ENCODE measurements at regions not wholly inside any gene's neighbourhood (a gene's known extent, or its start where the extent isn't known, plus 50 kb on each side); places are given as distances from the start of the nearest gene placed in this dataset.

DNA sequence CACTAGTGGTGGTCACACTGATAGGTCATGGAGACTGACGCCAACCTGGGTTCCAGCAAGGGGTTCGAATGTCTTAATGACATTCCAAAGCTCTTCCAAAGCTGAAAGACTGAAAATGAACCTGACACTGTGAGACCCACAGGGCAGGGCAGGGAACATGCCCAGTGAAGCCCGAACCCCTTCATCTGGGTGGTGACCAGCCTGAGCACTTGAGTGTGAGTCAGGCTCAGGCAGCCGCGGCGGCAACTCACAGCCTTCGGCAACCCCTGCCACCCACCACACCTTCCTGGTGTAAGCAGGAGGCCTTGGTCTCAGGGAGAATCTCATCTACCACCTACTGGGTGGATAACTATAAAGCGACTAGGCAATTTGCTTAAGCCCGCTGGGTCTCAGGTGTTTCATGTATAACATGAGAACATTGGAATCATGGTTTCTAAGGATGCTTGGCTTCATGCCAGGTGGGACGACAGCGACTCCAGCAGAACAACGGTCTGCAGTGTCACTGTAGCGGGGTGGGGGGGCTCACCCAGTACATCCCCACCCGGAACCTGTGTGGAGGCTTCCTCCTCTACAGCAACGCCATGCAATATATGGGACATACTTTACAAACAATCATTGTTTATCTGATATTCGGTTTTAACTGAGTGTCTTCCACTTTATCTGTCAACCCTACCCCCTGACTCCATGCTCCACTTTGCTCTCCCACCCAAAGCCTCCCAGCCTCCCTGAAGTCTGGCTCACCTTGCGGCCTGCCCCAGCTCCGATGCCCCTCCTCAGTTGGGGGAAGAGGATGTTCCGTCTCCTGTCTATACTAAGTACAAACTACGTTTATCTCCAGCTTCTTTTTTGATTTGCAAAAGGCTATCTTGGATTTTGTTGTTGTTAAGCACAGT lies 125.0 kb upstream of the MEF2A start:
- DNase-seq: no peak
- no peaks in the 10 kb centered on the region for H3K9me3 Mint-ChIP-seq (ENCODE audit: low read depth)
- H3K27ac Mint-ChIP-seq: no peak overlapping the region
- H3K4me3 Mint-ChIP-seq: no peak overlapping the region
- no peaks in the 10 kb centered on the region for H3K27me3 Mint-ChIP-seq
- ChIA-PET CTCF (no interaction called here), POLR2A (no interaction called here)
- ATAC-seq: no peak
- intact Hi-C loops (cut with DNase I, micrococcal nuclease): no loop called here
- peaks cover 56% of the 10 kb centered on the region for H3K4me1 Mint-ChIP-seq
- no peaks in the 10 kb centered on the region for H3K36me3 Mint-ChIP-seq (ENCODE audit: low read depth)

DNA sequence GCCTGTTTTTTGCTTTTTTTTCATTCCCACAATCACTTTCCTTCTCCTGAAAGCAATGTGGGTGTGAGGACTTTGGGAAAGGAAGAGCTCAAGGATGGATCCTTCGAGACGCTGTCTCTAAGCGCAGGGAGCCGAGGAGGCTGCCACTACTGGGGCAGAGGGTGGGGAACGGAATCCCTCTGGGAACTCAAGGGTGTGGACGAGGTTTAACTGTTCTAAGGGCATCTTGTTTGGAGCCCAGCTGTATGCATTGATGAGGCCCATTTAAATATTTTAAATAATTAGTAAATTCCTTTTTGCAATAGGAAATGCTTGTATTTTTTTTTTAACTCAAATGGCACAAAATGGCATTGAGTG lies 124.4 kb upstream of the MEF2A start:
- H3K4me1 Mint-ChIP-seq: peaks cover 59% of the 10 kb centered on the region
- H3K27ac Mint-ChIP-seq: no peak overlapping the region
- no peaks in the 10 kb centered on the region for H3K27me3 Mint-ChIP-seq
- H3K9me3 Mint-ChIP-seq (ENCODE audit: low read depth): no peaks in the 10 kb centered on the region
- ChIA-PET CTCF (no interaction called here), POLR2A (no interaction called here)
- no peaks in the 10 kb centered on the region for H3K36me3 Mint-ChIP-seq (ENCODE audit: low read depth)
- no peak for ATAC-seq
- intact Hi-C loops (cut with DNase I, micrococcal nuclease): no loop called here
- DNase-seq: no peak
- H3K4me3 Mint-ChIP-seq: no peak overlapping the region

- Mint-ChIP-seq H3K4me1 (peaks cover 59% of the 10 kb centered on the region), H3K27ac (no peak overlapping the region)
- CTCF ChIA-PET: no interaction called here
Observed at GRCh38 chr15:99441871-99442251, 123.9 kb upstream of the MEF2A start.

GRCh38 chr15:99442252-99442897 lies 123.4 kb upstream of the MEF2A start:
- POLR2A ChIA-PET: no interaction called here
- Mint-ChIP-seq H3K4me3 (no peak overlapping the region), H3K27ac (peak overlapping the region; percentile 3), H3K36me3 (ENCODE audit: low read depth) (no peaks in the 10 kb centered on the region), H3K4me1 (peaks cover 57% of the 10 kb centered on the region), H3K27me3 (no peaks in the 10 kb centered on the region), H3K9me3 (ENCODE audit: low read depth) (no peaks in the 10 kb centered on the region)
- intact Hi-C loops (cut with DNase I, micrococcal nuclease): loop anchor here in 1 of 2 experiments (2.0 kb wide), 2 partner anchors 18 to 62 kb away; no protein-coding TSS in a partner anchor
- ATAC-seq (peak; percentile 64), DNase-seq (peak; percentile 23)
- CTCF ChIA-PET: interaction anchor here (0.9 kb wide), 1 partner anchor 314 kb away, joined by 3 read pairs; no protein-coding TSS in a partner anchor

More at GRCh38 chr15:99441871-99442251, 123.9 kb upstream of the MEF2A start:
- H3K36me3 Mint-ChIP-seq (ENCODE audit: low read depth): no peaks in the 10 kb centered on the region
- ATAC-seq (no peak), DNase-seq (no peak)
- H3K9me3 Mint-ChIP-seq (ENCODE audit: low read depth): no peaks in the 10 kb centered on the region
- intact Hi-C loops (cut with DNase I, micrococcal nuclease): loop anchor here in 1 of 2 experiments (2.0 kb wide), 2 partner anchors 17 to 63 kb away; no protein-coding TSS in a partner anchor
- H3K27me3 Mint-ChIP-seq: no peaks in the 10 kb centered on the region
- no peak overlapping the region for H3K4me3 Mint-ChIP-seq
- POLR2A ChIA-PET: no interaction called here

DNA sequence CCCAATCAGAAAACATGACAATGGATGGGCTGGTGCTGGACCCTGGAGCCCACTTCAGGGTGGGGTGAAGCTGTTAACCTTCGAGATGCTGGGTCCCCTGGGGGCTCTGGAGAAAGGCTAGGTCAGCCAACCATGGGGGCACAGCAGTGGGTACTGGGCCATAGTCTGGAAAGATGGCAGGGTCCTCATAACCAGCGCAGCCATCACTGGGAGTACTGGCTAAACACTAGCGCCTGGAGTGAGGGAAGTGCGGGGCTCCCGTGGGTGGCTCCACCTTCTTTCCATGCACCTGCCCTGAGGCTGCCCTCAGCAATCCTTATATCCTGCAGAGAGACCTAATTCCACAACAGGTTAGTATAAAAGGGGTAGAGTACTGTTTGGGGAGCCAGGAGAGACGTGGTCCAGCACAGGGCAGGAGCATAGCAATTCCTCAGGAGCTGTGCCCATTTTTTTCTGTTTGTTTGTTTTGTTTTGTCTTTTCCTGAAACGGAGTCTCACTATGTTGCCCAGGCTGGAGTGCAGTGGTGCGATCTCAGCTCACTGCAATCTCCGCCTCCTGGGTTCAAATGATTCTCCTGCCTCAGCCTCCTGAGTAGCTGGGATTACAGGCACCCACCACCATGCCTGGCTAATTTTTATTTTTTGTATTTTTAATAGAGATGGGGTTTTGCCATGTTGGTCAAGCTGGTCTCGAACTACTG lies 122.6 kb upstream of the MEF2A start:
- CTCF ChIA-PET: interaction anchor here (0.5 to 0.9 kb wide), 2 partner anchors 313 to 314 kb away, joined by 3 to 4 read pairs; no protein-coding TSS in a partner anchor
- DNase-seq: no peak
- H3K36me3 Mint-ChIP-seq (ENCODE audit: low read depth): no peaks in the 10 kb centered on the region
- peaks cover 57% of the 10 kb centered on the region for H3K4me1 Mint-ChIP-seq
- intact Hi-C loops (cut with DNase I, micrococcal nuclease): loop anchor here in 1 of 2 experiments (2.0 kb wide), 2 partner anchors 18 to 62 kb away; no protein-coding TSS in a partner anchor
- H3K4me3 Mint-ChIP-seq: no peak overlapping the region
- no peaks in the 10 kb centered on the region for H3K27me3 Mint-ChIP-seq
- peak overlapping the region; percentile 3 for H3K27ac Mint-ChIP-seq
- POLR2A ChIA-PET: no interaction called here
- H3K9me3 Mint-ChIP-seq (ENCODE audit: low read depth): no peaks in the 10 kb centered on the region
- no peak for ATAC-seq

- Mint-ChIP-seq H3K4me3 (no peak overlapping the region), H3K4me1 (peaks cover 54% of the 10 kb centered on the region), H3K27ac (peak overlapping the region; percentile 65), H3K27me3 (no peaks in the 10 kb centered on the region), H3K36me3 (ENCODE audit: low read depth) (no peaks in the 10 kb centered on the region), H3K9me3 (ENCODE audit: low read depth) (no peaks in the 10 kb centered on the region)
- intact Hi-C loops (cut with DNase I, micrococcal nuclease): loop anchor here in 1 of 2 experiments (2.0 kb wide), 2 partner anchors 19 to 61 kb away; no protein-coding TSS in a partner anchor
- ChIA-PET POLR2A (no interaction called here), CTCF (interaction anchor here (0.8 to 1.3 kb wide), 2 partner anchors 38 to 260 kb away, joined by 3 to 4 read pairs; no protein-coding TSS in a partner anchor)
- DNase-seq (no peak), ATAC-seq (peak; percentile 53)
Observed at GRCh38 chr15:99443768-99444446, 121.9 kb upstream of the MEF2A start.

DNA sequence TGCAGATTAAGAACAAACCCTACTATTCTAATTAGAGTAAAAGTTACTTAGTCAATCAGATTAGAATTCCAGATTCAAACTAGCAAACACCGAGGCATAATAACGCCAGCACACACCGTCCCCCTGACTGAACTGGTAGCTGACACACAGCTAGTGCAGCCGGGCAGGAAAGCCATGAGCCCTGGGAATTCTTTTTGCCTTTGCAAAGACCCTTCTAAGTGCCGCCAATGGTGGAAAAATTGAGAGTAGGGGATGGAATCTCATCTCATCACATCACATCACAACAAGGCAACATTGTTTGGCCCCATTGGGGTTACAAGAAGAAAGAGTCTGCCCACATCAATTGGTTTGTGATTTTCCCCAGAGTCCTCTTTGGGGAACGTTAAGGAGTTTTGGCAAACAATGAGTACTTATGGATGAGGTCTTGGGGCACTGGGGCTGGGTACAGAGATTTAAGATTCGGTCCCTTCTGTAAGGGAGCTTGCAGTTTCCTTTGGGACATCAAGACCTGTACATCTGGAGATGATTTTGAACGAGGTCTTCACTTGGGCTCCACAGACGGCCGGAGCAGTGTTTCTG lies 120.4 kb upstream of the MEF2A start:
- Mint-ChIP-seq H3K27me3 (no peaks in the 10 kb centered on the region), H3K4me1 (peaks cover 62% of the 10 kb centered on the region), H3K4me3 (no peak overlapping the region), H3K27ac (no peak overlapping the region), H3K36me3 (ENCODE audit: low read depth) (no peaks in the 10 kb centered on the region), H3K9me3 (ENCODE audit: low read depth) (no peaks in the 10 kb centered on the region)
- intact Hi-C loops (cut with DNase I, micrococcal nuclease): no loop called here
- no peak for DNase-seq
- ATAC-seq: no peak
- CTCF ChIA-PET: interaction anchor here (1.0 to 1.3 kb wide), 2 partner anchors 83 to 259 kb away, joined by 3 to 4 read pairs; no protein-coding TSS in a partner anchor
- POLR2A ChIA-PET: no interaction called here

DNA sequence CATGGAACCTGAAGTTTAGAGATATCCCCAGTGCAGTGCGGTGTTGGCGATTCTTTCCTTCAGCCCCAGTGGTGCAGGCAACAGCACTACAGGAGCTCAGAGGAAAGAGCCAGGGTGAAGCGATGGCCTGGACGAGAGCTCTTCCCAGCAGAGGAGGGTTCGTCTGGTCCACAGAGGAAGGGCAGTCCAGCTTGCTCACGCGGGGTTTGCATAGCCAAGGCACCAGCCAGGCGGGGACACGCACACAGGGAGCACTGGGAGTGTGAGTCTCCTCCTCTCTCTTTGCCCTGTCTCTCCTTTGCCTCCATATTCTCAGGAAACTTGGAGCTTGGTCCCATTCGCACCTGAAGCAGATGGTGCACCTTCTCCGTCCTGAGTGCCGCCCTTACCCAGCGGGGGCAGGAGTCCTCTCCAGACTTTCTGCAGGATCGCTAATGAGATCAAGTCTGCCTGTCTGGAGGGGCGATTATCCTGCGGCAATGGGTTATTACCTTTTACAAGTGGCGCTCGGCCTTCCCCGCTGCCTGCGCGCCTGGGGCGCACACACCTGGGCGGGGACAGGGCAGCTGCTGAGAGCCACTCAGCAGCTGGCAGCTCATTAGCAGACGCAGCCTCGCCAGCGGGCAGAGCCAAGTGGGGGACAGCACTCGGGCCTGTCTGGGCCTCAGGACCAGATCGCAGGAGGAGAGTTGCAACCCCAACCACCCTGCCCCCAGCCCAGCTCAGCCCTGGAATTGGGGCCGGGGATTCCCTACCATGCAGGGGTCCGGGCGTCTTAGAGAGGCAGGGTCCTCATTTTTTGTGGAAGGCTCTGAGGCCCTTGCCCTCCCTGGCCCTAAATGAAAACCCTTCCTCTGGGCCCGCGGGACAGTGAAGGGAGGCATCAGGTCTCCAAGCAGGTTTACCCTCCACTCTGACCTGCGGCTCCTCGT lies 119.0 kb upstream of the MEF2A start:
- intact Hi-C loops (cut with DNase I, micrococcal nuclease): no loop called here
- Mint-ChIP-seq H3K4me3 (no peak overlapping the region), H3K27ac (no peak overlapping the region), H3K36me3 (ENCODE audit: low read depth) (no peaks in the 10 kb centered on the region), H3K4me1 (peaks cover 71% of the 10 kb centered on the region), H3K9me3 (ENCODE audit: low read depth) (no peaks in the 10 kb centered on the region), H3K27me3 (no peaks in the 10 kb centered on the region)
- ChIA-PET POLR2A (no interaction called here), CTCF (interaction anchor here (1.0 kb wide), 1 partner anchor 84 kb away, joined by 3 read pairs; no protein-coding TSS in a partner anchor)
- ATAC-seq (no peak), DNase-seq (no peak)

DNA sequence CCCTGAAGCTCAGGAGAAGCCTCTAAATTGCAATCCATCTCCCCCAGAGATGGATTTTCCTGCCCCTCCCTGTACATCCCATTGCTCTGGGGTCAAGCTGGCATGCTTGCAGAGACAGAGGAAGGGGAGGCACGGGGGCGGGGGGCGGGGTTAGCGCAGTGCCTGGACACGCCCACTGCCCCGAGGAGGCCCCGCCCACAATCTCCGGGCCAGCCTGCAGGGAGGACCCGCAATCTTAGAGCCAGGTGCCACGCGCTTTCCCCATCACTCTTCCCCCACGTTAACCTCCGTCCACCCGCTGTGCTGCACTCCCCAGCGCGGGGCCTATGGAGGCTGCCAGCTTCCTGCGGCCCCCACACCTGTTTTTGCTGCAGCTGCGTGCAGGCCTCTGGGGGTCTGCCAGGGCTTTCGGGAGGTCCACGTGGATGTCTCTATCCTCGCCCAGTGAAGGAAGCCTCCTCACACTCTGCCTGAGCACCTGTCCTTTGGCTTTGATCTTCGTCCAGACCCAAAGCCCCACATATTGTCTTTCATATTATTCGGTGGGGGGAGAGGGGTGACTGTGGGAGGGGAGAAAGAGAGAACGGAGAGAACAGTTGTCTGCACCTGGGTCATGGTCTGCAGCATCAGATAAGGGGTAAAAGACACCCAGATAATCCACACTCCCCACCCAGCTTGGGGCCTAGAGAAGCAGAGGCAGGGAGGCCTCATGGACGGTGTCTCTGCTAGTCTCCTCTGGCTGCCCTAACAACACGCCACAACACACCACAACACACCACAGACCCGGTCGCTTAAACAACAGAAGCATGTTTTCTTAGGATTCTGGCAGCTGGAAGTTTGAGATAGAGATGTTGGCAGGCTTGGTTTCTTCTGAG lies 118.0 kb upstream of the MEF2A start:
- no peaks in the 10 kb centered on the region for H3K36me3 Mint-ChIP-seq (ENCODE audit: low read depth)
- H3K27ac Mint-ChIP-seq: no peak overlapping the region
- no peaks in the 10 kb centered on the region for H3K27me3 Mint-ChIP-seq
- intact Hi-C loops (cut with DNase I, micrococcal nuclease): no loop called here
- ATAC-seq (no peak), DNase-seq (peak; percentile 52)
- H3K4me3 Mint-ChIP-seq: no peak overlapping the region
- CTCF ChIA-PET: no interaction called here
- H3K9me3 Mint-ChIP-seq (ENCODE audit: low read depth): no peaks in the 10 kb centered on the region
- H3K4me1 Mint-ChIP-seq: peaks cover 62% of the 10 kb centered on the region
- POLR2A ChIA-PET: no interaction called here

Measured in activated CD4-positive, alpha-beta T cell treated with anti-CD3 and anti-CD28 coated beads for 36 hours (primary cell).